DOHH2 (cell line): ENCODE measurements at regions not wholly inside any gene's neighbourhood (a gene's known extent, or its start where the extent isn't known, plus 50 kb on each side); places are given as distances from the start of the nearest gene placed in this dataset.

ENCODE experiments used
- H3F3A ChIP-seq: fragments of 200-600 bp; sonication (generic), shearing (Covaris generic); 2 replicates; pipeline ENCODE4 v1.6.0; 2016; ENCODE audit warnings: antibody characterized with exemption, mild to moderate bottlenecking; ENCODE audit not compliant: control insufficient read depth, insufficient read depth
- H3K27ac ChIP-seq: fragments of 200-600 bp; sonication (generic); 2 replicates; pipeline ENCODE4 v1.5.1; 2014; ENCODE audit warnings: low read depth, mild to moderate bottlenecking, low read length, moderate library complexity
- H3K27me3 ChIP-seq: fragments of 200-600 bp; sonication (generic); 2 replicates; pipeline ENCODE4 v1.6.1; 2014; ENCODE audit warnings: mild to moderate bottlenecking, low read length, mixed read lengths; ENCODE audit not compliant: control insufficient read depth
- H3K36me3 ChIP-seq: fragments of 200-600 bp; sonication (generic); 2 replicates; pipeline ENCODE4 v1.6.1; 2014; ENCODE audit warnings: mild to moderate bottlenecking, low read length, moderate library complexity, mixed read lengths; ENCODE audit not compliant: control insufficient read depth
- H3K4me1 ChIP-seq: fragments of 200-600 bp; sonication (generic); 2 replicates; pipeline ENCODE4 v1.6.1; 2014; ENCODE audit warnings: mild to moderate bottlenecking, low read length, mixed read lengths; ENCODE audit not compliant: control insufficient read depth
- H3K4me2 ChIP-seq: fragments of 200-600 bp; sonication (generic); 2 replicates; pipeline ENCODE4 v1.6.0; 2014; ENCODE audit warnings: mild to moderate bottlenecking, low read length, moderate library complexity
- H3K4me3 ChIP-seq: fragments of 200-600 bp; sonication (generic); 2 replicates; pipeline ENCODE4 v1.5.1; 2014; ENCODE audit warnings: mild to moderate bottlenecking, low read length, mixed read lengths
- H3K79me2 ChIP-seq: fragments of 200-600 bp; sonication (generic); 2 replicates; pipeline ENCODE4 v1.6.1; 2014; ENCODE audit warnings: mild to moderate bottlenecking, low read length, mixed read lengths; ENCODE audit not compliant: control insufficient read depth
- H3K9me2 ChIP-seq: fragments of 200-600 bp; sonication (generic); replicated peaks from 2 replicates; pipeline ENCODE4 v1.6.1; 2014; ENCODE audit warnings: mild to moderate bottlenecking, low read length, mixed read lengths; ENCODE audit not compliant: control insufficient read depth
- H3K9me3 ChIP-seq: fragments of 200-600 bp; sonication (generic); 2 replicates; pipeline ENCODE4 v1.6.1; 2014; ENCODE audit warnings: antibody characterized with exemption, low read length, mixed read lengths; ENCODE audit not compliant: control insufficient read depth, insufficient read depth
- H4K20me1 ChIP-seq: fragments of 200-600 bp; sonication (generic); 2 replicates; pipeline ENCODE4 v1.6.0; 2014; ENCODE audit warnings: low read depth, mild to moderate bottlenecking, antibody characterized with exemption, low read length, moderate library complexity; ENCODE audit not compliant: control insufficient read depth, insufficient read depth
- EZH2phosphoT487 ChIP-seq: fragments of 200-600 bp; sonication (generic); IDR thresholded peaks from 2 replicates; pipeline ENCODE4 v1.6.1; 2017; ENCODE audit warnings: borderline replicate concordance, mild to moderate bottlenecking, antibody characterized with exemption, low read length, moderate library complexity, mixed read lengths
- TF ChIP-seq, protein P1 (sequence below): fragments of 200-600 bp; sonication (generic); IDR thresholded peaks from one replicate; pipeline ENCODE4 v1.5.1; 2014; ENCODE audit warnings: antibody characterized with exemption, mild to moderate bottlenecking, low read depth, low read length; ENCODE audit not compliant: poor library complexity, severe bottlenecking

DNA sequence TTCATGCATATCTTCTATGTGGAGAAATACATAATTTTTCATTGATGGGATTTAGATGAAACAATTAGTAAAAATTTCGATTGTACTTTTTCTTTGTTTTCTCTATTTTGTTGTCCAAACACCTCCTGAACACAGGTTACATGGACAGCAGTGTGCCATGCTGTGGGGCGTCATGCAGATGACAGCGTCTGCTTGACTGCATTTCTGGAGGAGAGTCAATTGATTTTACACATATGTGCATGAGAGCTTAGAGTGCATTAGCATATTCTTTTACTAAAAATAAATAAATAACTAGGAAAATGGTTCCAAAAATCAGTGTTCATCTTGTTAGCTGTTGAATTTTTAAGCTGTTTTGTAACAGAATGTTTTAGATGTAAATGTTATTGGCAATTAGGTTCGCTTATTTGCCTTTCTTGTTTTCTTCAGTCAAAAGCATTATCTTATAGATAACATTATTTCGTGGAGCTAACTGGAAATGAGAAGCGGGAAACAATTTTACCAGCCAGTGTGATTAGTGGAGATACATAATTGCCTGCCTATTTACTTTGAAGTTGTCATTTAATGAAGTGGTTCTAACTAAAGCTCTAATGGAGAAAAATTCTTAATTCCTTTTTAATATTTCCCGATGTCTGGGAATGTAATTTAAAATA, 82.7 kb upstream of the VGLL3 start:
- no peaks in the 10 kb centered on the region for H3K9me3 ChIP-seq
- no peaks in the 10 kb centered on the region for H3K4me1 ChIP-seq
- H3K9me2 ChIP-seq = no peaks in the 10 kb centered on the region
- H4K20me1 ChIP-seq = no peaks in the 10 kb centered on the region
- no peak overlapping the region for H3K4me2 ChIP-seq
- H3K79me2 ChIP-seq = no peaks in the 10 kb centered on the region
- no peaks in the 10 kb centered on the region for H3K36me3 ChIP-seq
- H3K27me3 ChIP-seq = no peaks in the 10 kb centered on the region
- H3F3A ChIP-seq = no peaks in the 10 kb centered on the region
- H3K27ac ChIP-seq = no peak overlapping the region
- TF ChIP-seq EZH2phosphoT487 = no peak
- TF ChIP-seq, protein P1, sequence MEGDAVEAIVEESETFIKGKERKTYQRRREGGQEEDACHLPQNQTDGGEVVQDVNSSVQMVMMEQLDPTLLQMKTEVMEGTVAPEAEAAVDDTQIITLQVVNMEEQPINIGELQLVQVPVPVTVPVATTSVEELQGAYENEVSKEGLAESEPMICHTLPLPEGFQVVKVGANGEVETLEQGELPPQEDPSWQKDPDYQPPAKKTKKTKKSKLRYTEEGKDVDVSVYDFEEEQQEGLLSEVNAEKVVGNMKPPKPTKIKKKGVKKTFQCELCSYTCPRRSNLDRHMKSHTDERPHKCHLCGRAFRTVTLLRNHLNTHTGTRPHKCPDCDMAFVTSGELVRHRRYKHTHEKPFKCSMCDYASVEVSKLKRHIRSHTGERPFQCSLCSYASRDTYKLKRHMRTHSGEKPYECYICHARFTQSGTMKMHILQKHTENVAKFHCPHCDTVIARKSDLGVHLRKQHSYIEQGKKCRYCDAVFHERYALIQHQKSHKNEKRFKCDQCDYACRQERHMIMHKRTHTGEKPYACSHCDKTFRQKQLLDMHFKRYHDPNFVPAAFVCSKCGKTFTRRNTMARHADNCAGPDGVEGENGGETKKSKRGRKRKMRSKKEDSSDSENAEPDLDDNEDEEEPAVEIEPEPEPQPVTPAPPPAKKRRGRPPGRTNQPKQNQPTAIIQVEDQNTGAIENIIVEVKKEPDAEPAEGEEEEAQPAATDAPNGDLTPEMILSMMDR = no peak
- H3K4me3 ChIP-seq = no peak overlapping the region

GRCh38 chr3:87072446-87072845, 81.5 kb upstream of the VGLL3 start:
- no peaks in the 10 kb centered on the region for H4K20me1 ChIP-seq
- no peaks in the 10 kb centered on the region for H3K27me3 ChIP-seq
- no peaks in the 10 kb centered on the region for H3K4me1 ChIP-seq
- no peak overlapping the region for H3K27ac ChIP-seq
- H3K4me2 ChIP-seq = no peak overlapping the region
- no peaks in the 10 kb centered on the region for H3K79me2 ChIP-seq
- no peak overlapping the region for H3K4me3 ChIP-seq
- no peaks in the 10 kb centered on the region for H3K9me3 ChIP-seq
- H3K36me3 ChIP-seq = no peaks in the 10 kb centered on the region
- no peaks in the 10 kb centered on the region for H3F3A ChIP-seq
- no peak for TF ChIP-seq EZH2phosphoT487
- TF ChIP-seq, protein P1 = no peak
- H3K9me2 ChIP-seq = no peaks in the 10 kb centered on the region

- Histone ChIP-seq H3K79me2 (no peaks in the 10 kb centered on the region), H3K27me3 (no peaks in the 10 kb centered on the region), H3K36me3 (no peaks in the 10 kb centered on the region), H3F3A (no peaks in the 10 kb centered on the region), H3K4me1 (no peaks in the 10 kb centered on the region), H4K20me1 (no peaks in the 10 kb centered on the region), H3K27ac (no peak overlapping the region), H3K4me3 (no peak overlapping the region), H3K4me2 (no peak overlapping the region), H3K9me2 (no peaks in the 10 kb centered on the region), H3K9me3 (no peaks in the 10 kb centered on the region)
- TF ChIP-seq EZH2phosphoT487 = no peak
- TF ChIP-seq, protein P1 = no peak
Measured at GRCh38 chr3:87069971-87070370, 79.0 kb upstream of the VGLL3 start.

DNA sequence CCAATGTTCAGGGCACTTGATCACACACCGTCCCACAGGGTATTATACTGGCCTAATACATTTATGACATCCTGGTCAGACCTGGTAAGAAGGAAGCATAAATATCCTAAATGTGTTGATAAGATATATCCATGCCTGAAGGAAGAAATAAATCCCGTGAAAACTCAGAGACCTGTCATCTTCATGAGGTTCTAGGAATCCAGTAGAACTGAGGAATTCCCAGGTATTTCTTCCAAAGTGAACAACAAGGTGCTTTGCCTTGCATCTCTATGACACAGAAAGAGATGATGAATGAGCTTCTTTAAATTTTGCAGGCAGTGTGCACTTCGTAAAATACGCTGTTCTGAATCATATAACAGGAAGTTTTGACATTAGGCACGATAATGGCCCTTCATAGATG, 78.1 kb upstream of the VGLL3 start:
- no peak overlapping the region for H3K4me3 ChIP-seq
- TF ChIP-seq EZH2phosphoT487 = no peak
- TF ChIP-seq, protein P1 = no peak
- no peaks in the 10 kb centered on the region for H4K20me1 ChIP-seq
- no peaks in the 10 kb centered on the region for H3K9me2 ChIP-seq
- no peaks in the 10 kb centered on the region for H3K27me3 ChIP-seq
- no peaks in the 10 kb centered on the region for H3K9me3 ChIP-seq
- H3F3A ChIP-seq = no peaks in the 10 kb centered on the region
- no peaks in the 10 kb centered on the region for H3K4me1 ChIP-seq
- no peaks in the 10 kb centered on the region for H3K36me3 ChIP-seq
- H3K79me2 ChIP-seq = no peaks in the 10 kb centered on the region
- no peak overlapping the region for H3K4me2 ChIP-seq
- no peak overlapping the region for H3K27ac ChIP-seq
